GM21786 (cell line): ENCODE measurements at regions not wholly inside any gene's neighbourhood (a gene's known extent, or its start where the extent isn't known, plus 50 kb on each side); places are given as distances from the start of the nearest gene placed in this dataset.
A peak's percentile ranks its signal among the peaks of the same experiment; 100 is the strongest.
"Not testable (repeated sequence)": the region's sequence is repeated elsewhere in the genome, so short reads cannot be mapped to it uniquely, and the experiment has no call there.

Experiments used
- ATAC-seq: cut with Tn5 transposase; IDR thresholded peaks from one replicate; pipeline ENCODE4 v1.9.1; 2021; ENCODE audit not compliant: unreplicated experiment

GRCh38 chr7:142507066-142507465 is 242.2 kb upstream of the PRSS1 start:
- not testable (repeated sequence) for ATAC-seq

- ATAC-seq = no peak
Measured at GRCh38 chr7:142506601-142507000, 242.7 kb upstream of the PRSS1 start.

- not testable (repeated sequence) for ATAC-seq
Measured at GRCh38 chr7:142503949-142504348, 245.3 kb upstream of the PRSS1 start.

GRCh38 chr7:142503036-142503435 is 245.2 kb upstream of the PRSS58 start:
- no peak for ATAC-seq

GRCh38 chr7:142501434-142501833 is 243.6 kb upstream of the PRSS58 start:
- ATAC-seq = no peak

- no peak for ATAC-seq
Measured at GRCh38 chr7:142500366-142500765, 242.5 kb upstream of the PRSS58 start.

GRCh38 chr7:142499635-142500034 is 241.8 kb upstream of the PRSS58 start:
- ATAC-seq = no peak

GRCh38 chr7:142498364-142498763 is 240.5 kb upstream of the PRSS58 start:
- no peak for ATAC-seq

GRCh38 chr7:142496545-142496991 is 238.7 kb upstream of the PRSS58 start:
- peak; percentile 77 for ATAC-seq

GRCh38 chr7:142495879-142496278 is 238.0 kb upstream of the PRSS58 start:
- ATAC-seq = not testable (repeated sequence)

GRCh38 chr7:142495301-142495700 is 237.4 kb upstream of the PRSS58 start:
- ATAC-seq = not testable (repeated sequence)

GRCh38 chr7:142494021-142494420 is 236.2 kb upstream of the PRSS58 start:
- no peak for ATAC-seq

GRCh38 chr7:142488842-142489241 is 231.0 kb upstream of the PRSS58 start:
- no peak for ATAC-seq

- ATAC-seq = no peak
Measured at GRCh38 chr7:142488036-142488633, 230.3 kb upstream of the PRSS58 start.

GRCh38 chr7:142487565-142487964 is 229.7 kb upstream of the PRSS58 start:
- ATAC-seq = peak; percentile 42

- ATAC-seq = no peak
Measured at GRCh38 chr7:142487124-142487523, 229.3 kb upstream of the PRSS58 start.

GRCh38 chr7:142485617-142486226 is 227.9 kb upstream of the PRSS58 start:
- ATAC-seq = no peak

- no peak for ATAC-seq
Measured at GRCh38 chr7:142483659-142484317, 225.9 kb upstream of the PRSS58 start.

- ATAC-seq = peak; percentile 57
Measured at GRCh38 chr7:142482891-142483658, 225.2 kb upstream of the PRSS58 start.

GRCh38 chr7:142481548-142481947 is 223.7 kb upstream of the PRSS58 start:
- ATAC-seq = no peak

- ATAC-seq = peak; percentile 77
Measured at GRCh38 chr7:142478479-142479220, 220.8 kb upstream of the PRSS58 start.
